A673 (cell line): ENCODE measurements at regions not wholly inside any gene's neighbourhood (a gene's known extent, or its start where the extent isn't known, plus 50 kb on each side); places are given as distances from the start of the nearest gene placed in this dataset.

ENCODE experiments used
- BruUV-seq: library from RNA; stranded (reverse); fragments of 400-500 nt; replicated peaks from 2 replicates; lab custom pipeline; 2021; lab: Mats Ljungman, UMichigan
- CTCF ChIA-PET: fragments of 300-600 bp; sonication (Branson Sonifier 250); formaldehyde crosslinking; loops from one replicate; lab custom pipeline; 2022; ENCODE audit warnings: antibody characterized with exemption; lab: Charles Lee
- POLR2A ChIA-PET: fragments of 300-600 bp; sonication (Branson Sonifier 250); formaldehyde crosslinking; loops from one replicate; lab custom pipeline; 2022; ENCODE audit warnings: antibody characterized with exemption; ENCODE audit not compliant: low non-redundant PET; lab: Charles Lee
- DNase-seq: peaks from one replicate; pipeline ENCODE4 v3.0.0-alpha.2; 2015; ENCODE audit warnings: low spot score
- H3K27ac ChIP-seq: fragments of 200-600 bp; sonication (generic); 2 replicates; pipeline ENCODE4 v1.5.1; 2016; ENCODE audit warnings: mixed run types, low read depth, mild to moderate bottlenecking, mixed read lengths, antibody characterized with exemption, low read length; ENCODE audit not compliant: poor library complexity, severe bottlenecking
- H3K27me3 ChIP-seq: fragments of 200-600 bp; sonication (generic); replicated peaks from 2 replicates; pipeline ENCODE4 v1.6.1; 2017; ENCODE audit warnings: mixed run types, low read depth, mild to moderate bottlenecking, mixed read lengths, antibody characterized with exemption, low read length; ENCODE audit not compliant: insufficient read depth, poor library complexity
- H3K36me3 ChIP-seq: fragments of 200-600 bp; sonication (generic); 2 replicates; pipeline ENCODE4 v1.6.1; 2016; ENCODE audit warnings: mixed run types, mild to moderate bottlenecking, mixed read lengths, antibody characterized with exemption, low read length; ENCODE audit not compliant: insufficient read depth, poor library complexity, severe bottlenecking
- H3K4me1 ChIP-seq: fragments of 200-600 bp; sonication (generic); 2 replicates; pipeline ENCODE4 v1.6.1; 2017; ENCODE audit warnings: mixed run types, mild to moderate bottlenecking, mixed read lengths, antibody characterized with exemption, low read length; ENCODE audit not compliant: insufficient read depth, poor library complexity, severe bottlenecking
- H3K4me3 ChIP-seq: fragments of 200-600 bp; sonication (generic); 2 replicates; pipeline ENCODE4 v1.5.1; 2016; ENCODE audit warnings: low read depth, mixed run types, mild to moderate bottlenecking, mixed read lengths, low read length; ENCODE audit not compliant: poor library complexity, severe bottlenecking
- H3K9me3 ChIP-seq: fragments of 200-600 bp; sonication (generic); 2 replicates; pipeline ENCODE4 v1.6.1; 2016; ENCODE audit warnings: mixed run types, low read depth, mild to moderate bottlenecking, mixed read lengths, antibody characterized with exemption, low read length; ENCODE audit not compliant: poor library complexity, severe bottlenecking
- CTCF ChIP-seq: fragments of 300-800, 200-600 bp; sonication (generic); conservative IDR thresholded peaks from 2 replicates; pipeline ENCODE4 v1.5.1; 2017; ENCODE audit warnings: low read depth, mild to moderate bottlenecking, antibody characterized with exemption, low read length, moderate library complexity, mixed read lengths
- EZH2 ChIP-seq: fragments of 200-600 bp; sonication (generic); IDR thresholded peaks from 2 replicates; pipeline ENCODE4 v1.6.1; 2017; ENCODE audit warnings: borderline replicate concordance, low read depth, mild to moderate bottlenecking, mixed read lengths, antibody characterized with exemption, low read length; ENCODE audit not compliant: poor library complexity, severe bottlenecking
- intact Hi-C: fragments of 100-400 bp; cut with micrococcal nuclease; formaldehyde crosslinking; loops from one replicate; pipeline ENCODE4 v1.10.0; 2022; ENCODE audit not compliant: unreplicated experiment

- TF ChIP-seq CTCF, result no peak
- no peak for TF ChIP-seq EZH2
- H3K4me3 ChIP-seq, result no peak overlapping the region
- H3K9me3 ChIP-seq, result no peaks in the 10 kb centered on the region
- CTCF ChIA-PET, result no interaction called here
- no peaks in the 10 kb centered on the region for H3K36me3 ChIP-seq
- POLR2A ChIA-PET, result no interaction called here
- H3K27me3 ChIP-seq, result no peaks in the 10 kb centered on the region
- BruUV-seq, result no TSS peak
- H3K27ac ChIP-seq, result no peak overlapping the region
- H3K4me1 ChIP-seq, result no peaks in the 10 kb centered on the region
- DNase-seq, result no peak
- intact Hi-C loops, result no loop called here
Measured at GRCh38 chr2:38192046-38192445, 116.1 kb upstream of the CYP1B1 start.

- H3K4me1 ChIP-seq, result no peaks in the 10 kb centered on the region
- H3K4me3 ChIP-seq, result no peak overlapping the region
- H3K36me3 ChIP-seq, result no peaks in the 10 kb centered on the region
- no peak overlapping the region for H3K27ac ChIP-seq
- CTCF ChIA-PET, result no interaction called here
- DNase-seq, result no peak
- H3K9me3 ChIP-seq, result no peaks in the 10 kb centered on the region
- BruUV-seq, result no TSS peak
- intact Hi-C loops, result no loop called here
- no peaks in the 10 kb centered on the region for H3K27me3 ChIP-seq
- POLR2A ChIA-PET, result no interaction called here
- TF ChIP-seq CTCF, result no peak
- TF ChIP-seq EZH2, result no peak
Measured at GRCh38 chr2:38191516-38191915, 115.6 kb upstream of the CYP1B1 start.

GRCh38 chr2:38190542-38191218 lies 114.7 kb upstream of the CYP1B1 start:
- DNase-seq, result no peak
- no peak for TF ChIP-seq CTCF
- TF ChIP-seq EZH2, result no peak
- intact Hi-C loops, result no loop called here
- CTCF ChIA-PET, result no interaction called here
- POLR2A ChIA-PET, result no interaction called here
- no TSS peak for BruUV-seq
- no peaks in the 10 kb centered on the region for H3K4me1 ChIP-seq
- no peaks in the 10 kb centered on the region for H3K27me3 ChIP-seq
- no peaks in the 10 kb centered on the region for H3K9me3 ChIP-seq
- no peaks in the 10 kb centered on the region for H3K36me3 ChIP-seq
- H3K27ac ChIP-seq, result no peak overlapping the region
- H3K4me3 ChIP-seq, result no peak overlapping the region
